ENCODE measurements at regions not wholly inside any gene's neighbourhood (a gene's known extent, or its start where the extent isn't known, plus 50 kb on each side); places are given as distances from the start of the nearest gene placed in this dataset.

DNA sequence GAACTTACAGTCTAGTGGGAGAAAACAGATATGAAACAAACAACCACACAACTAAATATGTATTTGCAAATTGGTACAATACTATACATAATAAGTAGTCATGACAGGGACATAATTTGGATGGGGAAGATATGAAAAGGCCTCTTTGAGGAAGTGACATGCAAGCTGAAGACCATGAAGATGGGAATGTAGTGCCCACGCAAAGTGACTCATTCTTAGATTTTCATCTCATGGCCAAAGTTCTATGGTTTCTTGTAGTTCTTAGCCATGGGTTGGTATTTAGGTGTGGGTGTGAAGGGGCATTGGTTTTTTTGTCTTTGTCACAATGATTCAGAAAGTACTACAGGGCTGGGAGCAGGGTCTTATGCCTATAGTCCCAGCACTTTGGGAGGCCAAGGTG lies 105.4 kb upstream of the FAM78B start:
- H3K4me3 ChIP-seq, result no peak overlapping the region
- no peaks in the 10 kb centered on the region for H3K27me3 ChIP-seq (ENCODE audit: insufficient read depth, low read depth)
- no peaks in the 10 kb centered on the region for H3K36me3 ChIP-seq (ENCODE audit: low read depth)
- H2AFZ ChIP-seq, result no peak overlapping the region
- ChIA-PET POLR2A (ENCODE audit: unreplicated experiment) (no interaction called here), CTCF (no interaction called here)
- no peak for DNase-seq
- no peaks in the 10 kb centered on the region for H3F3A ChIP-seq (ENCODE audit: insufficient read depth, low read depth)
- no peak overlapping the region for H3K4me2 ChIP-seq
- H3K27ac ChIP-seq, result no peak overlapping the region
- no TSS peak for BruUV-seq (replicated peaks)
- H3K4me1 ChIP-seq (replicated peaks; ENCODE audit: insufficient read depth), result no peaks in the 10 kb centered on the region
- H3K9me3 ChIP-seq (ENCODE audit: insufficient read depth, low read depth), result no peaks in the 10 kb centered on the region
- H4K20me1 ChIP-seq (ENCODE audit: insufficient read depth), result no peaks in the 10 kb centered on the region
- intact Hi-C loops (cut with micrococcal nuclease; ENCODE audit: unreplicated experiment), result no loop called here
- TF ChIP-seq, protein P1, sequence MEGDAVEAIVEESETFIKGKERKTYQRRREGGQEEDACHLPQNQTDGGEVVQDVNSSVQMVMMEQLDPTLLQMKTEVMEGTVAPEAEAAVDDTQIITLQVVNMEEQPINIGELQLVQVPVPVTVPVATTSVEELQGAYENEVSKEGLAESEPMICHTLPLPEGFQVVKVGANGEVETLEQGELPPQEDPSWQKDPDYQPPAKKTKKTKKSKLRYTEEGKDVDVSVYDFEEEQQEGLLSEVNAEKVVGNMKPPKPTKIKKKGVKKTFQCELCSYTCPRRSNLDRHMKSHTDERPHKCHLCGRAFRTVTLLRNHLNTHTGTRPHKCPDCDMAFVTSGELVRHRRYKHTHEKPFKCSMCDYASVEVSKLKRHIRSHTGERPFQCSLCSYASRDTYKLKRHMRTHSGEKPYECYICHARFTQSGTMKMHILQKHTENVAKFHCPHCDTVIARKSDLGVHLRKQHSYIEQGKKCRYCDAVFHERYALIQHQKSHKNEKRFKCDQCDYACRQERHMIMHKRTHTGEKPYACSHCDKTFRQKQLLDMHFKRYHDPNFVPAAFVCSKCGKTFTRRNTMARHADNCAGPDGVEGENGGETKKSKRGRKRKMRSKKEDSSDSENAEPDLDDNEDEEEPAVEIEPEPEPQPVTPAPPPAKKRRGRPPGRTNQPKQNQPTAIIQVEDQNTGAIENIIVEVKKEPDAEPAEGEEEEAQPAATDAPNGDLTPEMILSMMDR (conservative IDR thresholded peaks at IDR 0.05), result no peak
- TF ChIP-seq EZH2 (IDR thresholded peaks at IDR 0.05; ENCODE audit: low read depth), result no peak
- H3K9me2 ChIP-seq (ENCODE audit: insufficient read depth), result no peaks in the 10 kb centered on the region
- H3K79me2 ChIP-seq (ENCODE audit: low read depth), result no peaks in the 10 kb centered on the region

- Histone ChIP-seq H3K9me3 (ENCODE audit: insufficient read depth, low read depth) (no peaks in the 10 kb centered on the region), H2AFZ (no peak overlapping the region), H3F3A (ENCODE audit: insufficient read depth, low read depth) (no peaks in the 10 kb centered on the region), H4K20me1 (ENCODE audit: insufficient read depth) (no peaks in the 10 kb centered on the region), H3K36me3 (ENCODE audit: low read depth) (no peaks in the 10 kb centered on the region), H3K4me2 (no peak overlapping the region), H3K4me1 (replicated peaks; ENCODE audit: insufficient read depth) (no peaks in the 10 kb centered on the region), H3K27me3 (ENCODE audit: insufficient read depth, low read depth) (no peaks in the 10 kb centered on the region), H3K4me3 (no peak overlapping the region), H3K27ac (no peak overlapping the region), H3K79me2 (ENCODE audit: low read depth) (no peaks in the 10 kb centered on the region), H3K9me2 (ENCODE audit: insufficient read depth) (no peaks in the 10 kb centered on the region)
- no peak for DNase-seq
- intact Hi-C loops (cut with micrococcal nuclease; ENCODE audit: unreplicated experiment), result no loop called here
- TF ChIP-seq, protein P1 (conservative IDR thresholded peaks at IDR 0.05), result no peak
- TF ChIP-seq EZH2 (IDR thresholded peaks at IDR 0.05; ENCODE audit: low read depth), result no peak
- ChIA-PET POLR2A (ENCODE audit: unreplicated experiment) (no interaction called here), CTCF (no interaction called here)
- no TSS peak for BruUV-seq (replicated peaks)
These were observed 106.0 kb upstream of the FAM78B start for GRCh38 chr1:166272851-166273250.

- no peaks in the 10 kb centered on the region for H3F3A ChIP-seq (ENCODE audit: insufficient read depth, low read depth)
- no TSS peak for BruUV-seq (replicated peaks)
- no peak overlapping the region for H2AFZ ChIP-seq
- intact Hi-C loops (cut with micrococcal nuclease; ENCODE audit: unreplicated experiment), result no loop called here
- no peaks in the 10 kb centered on the region for H3K36me3 ChIP-seq (ENCODE audit: low read depth)
- no peaks in the 10 kb centered on the region for H3K27me3 ChIP-seq (ENCODE audit: insufficient read depth, low read depth)
- no peaks in the 10 kb centered on the region for H4K20me1 ChIP-seq (ENCODE audit: insufficient read depth)
- no peak for TF ChIP-seq EZH2 (IDR thresholded peaks at IDR 0.05; ENCODE audit: low read depth)
- TF ChIP-seq, protein P1 (conservative IDR thresholded peaks at IDR 0.05), result no peak
- H3K4me3 ChIP-seq, result no peak overlapping the region
- H3K4me2 ChIP-seq, result no peak overlapping the region
- H3K79me2 ChIP-seq (ENCODE audit: low read depth), result no peaks in the 10 kb centered on the region
- POLR2A ChIA-PET (ENCODE audit: unreplicated experiment), result no interaction called here
- no peak overlapping the region for H3K27ac ChIP-seq
- H3K9me3 ChIP-seq (ENCODE audit: insufficient read depth, low read depth), result no peaks in the 10 kb centered on the region
- H3K4me1 ChIP-seq (replicated peaks; ENCODE audit: insufficient read depth), result no peaks in the 10 kb centered on the region
- CTCF ChIA-PET, result no interaction called here
- no peak for DNase-seq
- no peaks in the 10 kb centered on the region for H3K9me2 ChIP-seq (ENCODE audit: insufficient read depth)
These were observed 106.8 kb upstream of the FAM78B start for GRCh38 chr1:166273618-166274017.
